Naive thymus-derived CD4-positive, alpha-beta T cell (primary cell): ENCODE measurements at regions not wholly inside any gene's neighbourhood (a gene's known extent, or its start where the extent isn't known, plus 50 kb on each side); places are given as distances from the start of the nearest gene placed in this dataset.

Experiments used
- ATAC-seq: fragments of 150-1000 bp; cut with Tn5 transposase; 2 replicates; pipeline ENCODE4 v1.10.0; 2021; ENCODE audit warnings: mild to moderate bottlenecking, moderate library complexity
- CTCF ChIA-PET: fragments of 350-600 bp; sonication (Branson Sonifier 250); formaldehyde crosslinking; loops from one replicate; lab custom pipeline; 2021; ENCODE audit warnings: antibody characterized with exemption; lab: Charles Lee
- POLR2A ChIA-PET: fragments of 350-600 bp; sonication (Branson Sonifier 250); formaldehyde crosslinking; loops from one replicate; lab custom pipeline; 2021; ENCODE audit warnings: antibody characterized with exemption, inconsistent platforms; lab: Charles Lee
- DNase-seq, 9 donors: peaks; one replicate each; pipeline versions ENCODE4 v3.0.0 to v3.0.0-alpha.2; 2020 to 2022; ENCODE audit warnings: mixed read lengths in 1 of 9
- H3K27ac ChIP-seq: one replicate; pipeline ENCODE4 v1.7.0; 2013; ENCODE audit warnings: mild to moderate bottlenecking, low read depth, low read length, moderate library complexity
- H3K27me3 ChIP-seq, 2 donors: one replicate each; pipeline ENCODE4 v1.7.0; 2013; ENCODE audit warnings: low read length in 2 of 2, mild to moderate bottlenecking in 2 of 2, moderate library complexity in 2 of 2; ENCODE audit not compliant: control insufficient read depth in 2 of 2, insufficient read depth in 2 of 2
- H3K36me3 ChIP-seq, 3 experiments: 1 replicate in 2 of 3; 2 replicates in 1 of 3; pipeline ENCODE4 v1.7.0; 2013; ENCODE audit warnings: low read length in 3 of 3, mild to moderate bottlenecking in 3 of 3, moderate library complexity in 1 of 3; ENCODE audit not compliant: insufficient read depth in 3 of 3, control insufficient read depth in 2 of 3
- H3K4me1 ChIP-seq, 2 donors: one replicate each; pipeline ENCODE4 v1.7.0; 2013; ENCODE audit warnings: low read length in 2 of 2, mild to moderate bottlenecking in 2 of 2, moderate library complexity in 1 of 2; ENCODE audit not compliant: control insufficient read depth in 2 of 2, insufficient read depth in 2 of 2
- H3K4me3 ChIP-seq: 2 replicates; pipeline ENCODE4 v1.7.0; 2013; ENCODE audit warnings: mild to moderate bottlenecking, low read length
- H3K9me3 ChIP-seq, 3 experiments: 1 replicate in 2 of 3; 2 replicates in 1 of 3; pipeline ENCODE4 v1.7.0; 2013; ENCODE audit warnings: low read length in 3 of 3; ENCODE audit not compliant: control insufficient read depth in 2 of 3
- H3K27ac Mint-ChIP-seq, 9 donors: one replicate each; pipeline ENCODE4 v1.8.0; 2020 to 2022; ENCODE audit warnings: mixed read lengths in 9 of 9, mild to moderate bottlenecking in 8 of 9, moderate library complexity in 5 of 9, inconsistent platforms in 2 of 9
- H3K27me3 Mint-ChIP-seq, 5 donors: one replicate each; pipeline ENCODE4 v1.8.0; 2021 to 2022; ENCODE audit warnings: mixed read lengths in 5 of 5, mild to moderate bottlenecking in 1 of 5
- H3K36me3 Mint-ChIP-seq, 5 donors: one replicate each; pipeline ENCODE4 v1.8.0; 2020 to 2022; ENCODE audit warnings: mixed read lengths in 5 of 5, mild to moderate bottlenecking in 3 of 5, inconsistent platforms in 1 of 5
- H3K4me1 Mint-ChIP-seq, 7 donors: one replicate each; pipeline ENCODE4 v1.8.0; 2020 to 2022; ENCODE audit warnings: mixed read lengths in 7 of 7, mild to moderate bottlenecking in 3 of 7, inconsistent platforms in 1 of 7
- H3K4me3 Mint-ChIP-seq, 10 donors: one replicate each; pipeline ENCODE4 v1.8.0; 2020 to 2022; ENCODE audit warnings: mild to moderate bottlenecking in 10 of 10, mixed read lengths in 10 of 10, moderate library complexity in 6 of 10, inconsistent platforms in 2 of 10
- H3K9me3 Mint-ChIP-seq, 11 donors: one replicate each; pipeline ENCODE4 v1.8.0; 2020 to 2022; ENCODE audit warnings: mixed read lengths in 11 of 11, mild to moderate bottlenecking in 4 of 11, inconsistent platforms in 1 of 11, moderate library complexity in 1 of 11
- intact Hi-C, 2 donors: fragments of 100-400 bp; cut with micrococcal nuclease; formaldehyde crosslinking; loops; one replicate each; pipeline ENCODE4 v1.15.1; 2023

DNA sequence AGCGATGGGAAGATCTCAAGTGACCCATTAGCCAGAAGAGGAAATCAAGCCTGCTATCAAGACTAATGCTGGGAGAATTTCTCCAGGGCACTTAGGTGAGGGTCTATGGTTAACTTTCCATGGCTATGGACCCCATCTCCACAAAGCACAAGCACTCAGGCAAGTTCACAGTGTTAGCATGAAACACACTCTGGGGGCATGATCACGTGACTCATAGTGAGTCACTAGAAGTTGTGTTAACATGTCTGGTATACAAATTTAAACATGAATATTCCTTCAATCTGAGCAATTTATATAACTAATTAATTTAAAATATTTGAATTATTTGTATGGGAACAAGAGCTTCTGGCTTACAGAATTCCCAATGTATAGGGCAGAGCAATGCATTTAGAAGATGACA is 131.8 kb downstream of the FAM204A start:
- Mint-ChIP-seq H3K9me3 (peaks cover 0 to 2% (median 0%) of the 10 kb centered on the region in 11 donors), H3K4me3 (no peak overlapping the region), H3K27ac (no peak overlapping the region), H3K27me3 (peaks cover 17 to 35% (median 24%) of the 10 kb centered on the region in 5 donors), H3K4me1 (peaks cover 0 to 1% (median 0%) of the 10 kb centered on the region in 7 donors), H3K36me3 (no peaks in the 10 kb centered on the region)
- no peak overlapping the region for H3K27ac ChIP-seq
- DNase-seq, result no peak
- ChIA-PET POLR2A (no interaction called here), CTCF (no interaction called here)
- intact Hi-C loops, result no loop called here
- H3K36me3 ChIP-seq, result no peaks in the 10 kb centered on the region
- no peaks in the 10 kb centered on the region for H3K27me3 ChIP-seq
- no peak overlapping the region for H3K4me3 ChIP-seq
- H3K9me3 ChIP-seq, result no peaks in the 10 kb centered on the region
- no peaks in the 10 kb centered on the region for H3K4me1 ChIP-seq
- no peak for ATAC-seq

DNA sequence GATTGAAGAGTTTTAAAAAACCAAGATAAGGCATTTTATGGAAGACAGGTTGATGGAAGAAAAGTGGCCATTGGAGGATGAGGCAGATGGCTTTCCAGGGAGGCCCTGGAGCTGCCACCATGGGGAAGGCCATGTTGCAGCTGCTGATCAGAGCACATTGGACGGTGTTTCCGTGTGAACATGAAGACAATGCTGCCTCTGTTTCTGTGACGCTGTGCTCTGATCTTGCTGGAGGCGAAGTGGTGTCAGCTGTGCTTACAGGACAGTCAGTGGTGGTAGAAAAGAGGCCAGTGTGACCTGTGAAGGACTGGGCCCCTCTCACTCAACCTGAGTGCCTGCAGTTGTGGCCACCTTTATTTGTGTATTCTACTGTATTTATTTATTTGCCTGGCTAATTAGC is 132.9 kb downstream of the FAM204A start:
- H3K4me1 Mint-ChIP-seq, result peaks cover 0 to 1% (median 0%) of the 10 kb centered on the region in 7 donors
- peaks cover 18 to 45% (median 29%) of the 10 kb centered on the region in 5 donors for H3K27me3 Mint-ChIP-seq
- H3K9me3 ChIP-seq, result no peaks in the 10 kb centered on the region
- no peak overlapping the region for H3K27ac Mint-ChIP-seq
- no peaks in the 10 kb centered on the region for H3K36me3 ChIP-seq
- intact Hi-C loops, result no loop called here
- H3K4me1 ChIP-seq, result no peaks in the 10 kb centered on the region
- DNase-seq (no peak), ATAC-seq (no peak)
- peaks cover 0 to 2% (median 0%) of the 10 kb centered on the region in 11 donors for H3K9me3 Mint-ChIP-seq
- no peak overlapping the region for H3K4me3 ChIP-seq
- no peaks in the 10 kb centered on the region for H3K27me3 ChIP-seq
- no peak overlapping the region for H3K4me3 Mint-ChIP-seq
- ChIA-PET POLR2A (no interaction called here), CTCF (no interaction called here)
- H3K27ac ChIP-seq, result no peak overlapping the region
- H3K36me3 Mint-ChIP-seq, result no peaks in the 10 kb centered on the region

DNA sequence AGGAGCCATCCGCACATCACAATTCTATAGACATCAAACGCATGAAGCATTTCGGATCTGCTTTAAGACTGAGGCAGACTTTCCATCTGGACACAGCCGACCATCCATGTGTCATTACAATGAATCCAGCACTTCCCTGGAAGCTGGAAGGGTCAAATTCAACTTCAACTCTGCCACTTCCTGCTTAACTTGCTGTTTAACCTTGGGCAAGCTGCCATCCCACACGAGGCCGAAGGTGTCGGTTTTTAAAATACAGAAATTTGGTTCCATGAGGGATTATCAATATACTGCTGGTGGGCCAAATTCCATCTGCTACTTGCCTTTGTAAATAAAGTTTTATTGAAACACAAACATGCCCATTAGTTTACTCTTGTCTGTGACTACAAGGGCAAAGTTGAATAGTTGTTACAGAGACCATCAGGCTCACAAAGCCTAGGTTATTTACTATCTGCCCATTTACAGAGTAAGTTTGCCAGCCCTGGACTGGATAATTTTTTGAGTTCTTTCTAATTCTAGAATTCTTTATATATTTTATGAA is 134.6 kb downstream of the FAM204A start:
- POLR2A ChIA-PET, result no interaction called here
- H3K27ac ChIP-seq, result no peak overlapping the region
- peaks cover 12 to 49% (median 33%) of the 10 kb centered on the region in 5 donors for H3K27me3 Mint-ChIP-seq

DNA sequence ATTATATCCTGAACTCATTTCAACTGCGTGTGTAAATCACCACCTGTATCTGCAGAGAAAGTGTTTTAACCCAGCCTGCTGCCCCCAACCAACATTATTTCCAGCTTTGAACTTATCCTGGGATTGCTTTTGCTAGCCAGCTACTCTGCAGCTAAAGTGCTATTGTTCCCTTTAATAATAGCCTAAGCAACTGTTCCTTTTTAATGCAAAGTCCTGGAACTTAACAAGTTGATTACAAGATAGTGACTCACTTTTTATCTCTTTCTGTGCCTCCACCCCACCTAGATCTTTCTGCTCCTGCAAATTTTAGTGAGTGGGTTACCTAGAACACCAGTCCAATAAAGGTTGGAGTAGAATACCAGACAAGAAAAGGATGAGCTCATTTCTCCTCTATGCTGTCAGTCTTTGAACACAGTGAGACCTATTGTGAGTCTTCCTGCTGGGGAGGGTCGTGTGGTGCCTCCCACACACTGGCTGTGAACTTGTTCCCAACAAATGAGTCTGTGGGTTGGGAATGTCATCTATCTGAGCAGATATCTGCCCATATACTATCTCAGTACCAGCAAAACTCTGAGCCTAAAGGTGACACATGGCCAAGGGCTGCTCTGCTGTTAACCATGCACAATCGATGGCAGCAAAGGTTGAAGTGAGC is 137.7 kb downstream of the FAM204A start:
- Histone ChIP-seq H3K36me3 (no peaks in the 10 kb centered on the region), H3K27ac (no peak overlapping the region), H3K4me1 (no peaks in the 10 kb centered on the region), H3K9me3 (no peaks in the 10 kb centered on the region), H3K27me3 (no peaks in the 10 kb centered on the region), H3K4me3 (no peak overlapping the region)
- DNase-seq, result no peak
- no peak overlapping the region for H3K4me3 Mint-ChIP-seq
- H3K36me3 Mint-ChIP-seq, result peaks cover 0 to 7% (median 0%) of the 10 kb centered on the region in 5 donors
- ATAC-seq, result no peak
- no peaks in the 10 kb centered on the region for H3K4me1 Mint-ChIP-seq
- peaks cover 9 to 51% (median 44%) of the 10 kb centered on the region in 5 donors for H3K27me3 Mint-ChIP-seq
- ChIA-PET POLR2A (no interaction called here), CTCF (interaction anchor here (1.4 kb wide), 1 partner anchor 9 kb away, joined by 3 read pairs; no protein-coding TSS in a partner anchor)
- no peak overlapping the region for H3K27ac Mint-ChIP-seq
- H3K9me3 Mint-ChIP-seq, result peaks cover 0 to 5% (median 0%) of the 10 kb centered on the region in 11 donors
- intact Hi-C loops, result no loop called here

More for the DNA sequence above, 134.6 kb downstream of the FAM204A start:
- Histone ChIP-seq H3K4me3 (no peak overlapping the region), H3K4me1 (no peaks in the 10 kb centered on the region), H3K27me3 (no peaks in the 10 kb centered on the region), H3K9me3 (no peaks in the 10 kb centered on the region), H3K36me3 (no peaks in the 10 kb centered on the region)
- H3K27ac Mint-ChIP-seq, result no peak overlapping the region
- intact Hi-C loops, result no loop called here
- peaks cover 0 to 7% (median 0%) of the 10 kb centered on the region in 5 donors for H3K36me3 Mint-ChIP-seq
- H3K4me3 Mint-ChIP-seq, result no peak overlapping the region
- no peaks in the 10 kb centered on the region for H3K4me1 Mint-ChIP-seq
- peaks cover 0 to 2% (median 0%) of the 10 kb centered on the region in 11 donors for H3K9me3 Mint-ChIP-seq
- ATAC-seq, result no peak
- DNase-seq, result no peak
- CTCF ChIA-PET, result no interaction called here

DNA sequence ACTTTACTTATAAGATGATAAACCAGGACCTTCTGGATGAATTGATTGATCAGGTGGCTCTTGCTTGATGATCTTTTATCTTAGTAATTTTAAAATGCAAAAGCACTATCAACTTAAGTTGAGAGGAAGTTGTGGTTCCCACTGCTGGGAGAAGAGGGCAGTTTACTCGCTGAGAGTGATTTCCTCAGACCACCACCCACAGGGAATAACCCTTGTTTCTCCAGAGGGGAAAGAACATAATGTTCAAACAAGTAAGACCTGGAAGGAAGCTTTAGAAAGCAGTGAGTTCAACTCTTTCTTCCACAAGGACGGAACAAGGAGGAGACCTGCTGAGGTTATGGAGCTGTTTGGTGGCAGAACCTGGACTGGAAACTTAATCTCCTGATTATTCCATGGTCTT is 138.7 kb downstream of the FAM204A start:
- Histone ChIP-seq H3K27ac (no peak overlapping the region), H3K4me1 (no peaks in the 10 kb centered on the region), H3K27me3 (no peaks in the 10 kb centered on the region), H3K36me3 (no peaks in the 10 kb centered on the region), H3K9me3 (no peaks in the 10 kb centered on the region), H3K4me3 (no peak overlapping the region)
- POLR2A ChIA-PET, result no interaction called here
- Mint-ChIP-seq H3K36me3 (peaks cover 0 to 7% (median 0%) of the 10 kb centered on the region in 5 donors), H3K4me1 (no peaks in the 10 kb centered on the region), H3K27me3 (peaks cover 8 to 45% (median 38%) of the 10 kb centered on the region in 5 donors), H3K4me3 (no peak overlapping the region), H3K9me3 (peaks cover 0 to 6% (median 0%) of the 10 kb centered on the region in 11 donors), H3K27ac (no peak overlapping the region)
- intact Hi-C loops, result no loop called here
- DNase-seq (no peak), ATAC-seq (no peak)
- CTCF ChIA-PET, result no interaction called here

DNA sequence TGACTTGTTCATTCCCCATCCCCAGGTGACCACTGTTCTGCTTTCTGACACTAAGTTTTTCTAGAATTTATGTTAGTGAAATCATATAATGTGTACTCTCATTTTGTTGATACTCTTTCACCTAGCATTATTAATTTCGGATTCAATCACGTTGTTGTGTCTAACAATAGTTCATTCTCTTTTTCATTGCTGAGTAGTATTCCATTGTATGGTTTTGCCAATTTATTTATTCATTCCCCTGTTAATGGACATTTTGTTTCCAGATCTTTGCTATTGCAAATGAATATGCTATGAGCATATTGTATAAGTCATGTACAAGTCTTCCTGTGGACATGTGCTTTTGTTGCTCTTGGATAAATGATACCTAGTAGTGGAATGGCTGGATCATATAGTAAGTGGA is 146.4 kb downstream of the FAM204A start:
- Histone ChIP-seq H3K27ac (no peak overlapping the region), H3K27me3 (no peaks in the 10 kb centered on the region), H3K4me1 (no peaks in the 10 kb centered on the region), H3K4me3 (no peak overlapping the region), H3K9me3 (peaks cover 0 to 4% (median 0%) of the 10 kb centered on the region in 3 experiments), H3K36me3 (no peaks in the 10 kb centered on the region)
- intact Hi-C loops, result no loop called here
- Mint-ChIP-seq H3K4me3 (no peak overlapping the region), H3K9me3 (peaks cover 0 to 11% (median 3%) of the 10 kb centered on the region in 11 donors), H3K36me3 (no peaks in the 10 kb centered on the region), H3K27ac (no peak overlapping the region), H3K4me1 (no peaks in the 10 kb centered on the region), H3K27me3 (peaks cover 1 to 28% (median 11%) of the 10 kb centered on the region in 5 donors)
- POLR2A ChIA-PET, result no interaction called here
- DNase-seq, result no peak
- CTCF ChIA-PET, result no interaction called here
- ATAC-seq, result no peak

DNA sequence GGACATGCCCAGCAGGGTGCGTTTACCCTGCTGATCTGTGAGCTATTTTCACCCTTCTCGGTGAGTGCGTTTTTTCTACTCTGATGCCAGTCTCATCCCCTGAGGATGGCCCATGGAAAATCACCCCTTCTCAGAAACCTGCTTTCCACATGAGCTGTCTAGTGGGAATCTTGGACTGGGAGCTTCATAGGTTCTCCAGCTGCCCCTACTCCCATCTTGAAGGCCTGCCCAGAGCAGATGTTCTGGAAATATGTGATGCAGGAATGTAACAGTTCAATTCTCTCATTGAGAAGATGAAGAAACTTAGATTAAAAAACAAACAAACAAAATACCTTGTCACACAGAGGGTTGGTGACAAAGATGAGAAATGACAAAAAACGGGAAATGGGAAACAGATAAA is 146.9 kb upstream of the RAB11FIP2 start:
- no peaks in the 10 kb centered on the region for H3K4me1 Mint-ChIP-seq
- intact Hi-C loops, result no loop called here
- DNase-seq, result no peak
- no peak overlapping the region for H3K4me3 Mint-ChIP-seq
- no peaks in the 10 kb centered on the region for H3K4me1 ChIP-seq
- no peak overlapping the region for H3K4me3 ChIP-seq
- H3K27me3 ChIP-seq, result no peaks in the 10 kb centered on the region
- ChIA-PET POLR2A (no interaction called here), CTCF (no interaction called here)
- peaks cover 0 to 7% (median 2%) of the 10 kb centered on the region in 11 donors for H3K9me3 Mint-ChIP-seq
- H3K27ac ChIP-seq, result no peak overlapping the region
- peaks cover 0 to 4% (median 0%) of the 10 kb centered on the region in 3 experiments for H3K9me3 ChIP-seq
- no peaks in the 10 kb centered on the region for H3K36me3 ChIP-seq
- H3K36me3 Mint-ChIP-seq, result no peaks in the 10 kb centered on the region
- H3K27me3 Mint-ChIP-seq, result peaks cover 0 to 21% (median 12%) of the 10 kb centered on the region in 5 donors
- no peak for ATAC-seq
- no peak overlapping the region for H3K27ac Mint-ChIP-seq
